ENCODE measurements at regions not wholly inside any gene's neighbourhood (a gene's known extent, or its start where the extent isn't known, plus 50 kb on each side); places are given as distances from the start of the nearest gene placed in this dataset.

GRCh38 chr16:13529193-13529982, 390.6 kb upstream of the ERCC4 start:
- TF ChIP-seq FOXM1 (IDR thresholded peaks at IDR 0.05; ENCODE audit: borderline replicate concordance) (no peak), SP1 (IDR thresholded peaks at IDR 0.05) (no peak), TARDBP (IDR thresholded peaks at IDR 0.05) (no peak), L3MBTL2 (conservative IDR thresholded peaks at IDR 0.05) (no peak), SUZ12 (IDR thresholded peaks at IDR 0.05) (no peak), FOXK2 (IDR thresholded peaks at IDR 0.05) (no peak), ELF4 (IDR thresholded peaks at IDR 0.05) (no peak)

Data from HEK293T (cell line).